Activated B cell treated with CpG ODN at 0.5 μM for 24 hours (primary cell): ENCODE measurements at regions not wholly inside any gene's neighbourhood (a gene's known extent, or its start where the extent isn't known, plus 50 kb on each side); places are given as distances from the start of the nearest gene placed in this dataset.
"Not testable (repeated sequence)": the region's sequence is repeated elsewhere in the genome, so short reads cannot be mapped to it uniquely, and the experiment has no call there.

Experiments used
- ATAC-seq: fragments of 200-7000 bp; cut with Tn5 transposase; one replicate; pipeline ENCODE4 v1.10.0; 2021; ENCODE audit warnings: low read depth, mild to moderate bottlenecking, moderate library complexity
- CTCF ChIA-PET: fragments of 350-600 bp; sonication (Branson Sonifier 250); formaldehyde crosslinking; loops from one replicate; lab custom pipeline; 2021; ENCODE audit warnings: antibody characterized with exemption; lab: Charles Lee
- POLR2A ChIA-PET: fragments of 350-600 bp; sonication (Branson Sonifier 250); formaldehyde crosslinking; loops from one replicate; lab custom pipeline; 2021; ENCODE audit warnings: antibody characterized with exemption; lab: Charles Lee
- DNase-seq: peaks from one replicate; pipeline ENCODE4 v3.0.0; 2022
- H3K27ac Mint-ChIP-seq: one replicate; pipeline ENCODE4 v1.8.0; 2020; ENCODE audit warnings: mixed read lengths
- H3K27me3 Mint-ChIP-seq: one replicate; pipeline ENCODE4 v1.8.0; 2021; ENCODE audit warnings: mixed read lengths
- H3K36me3 Mint-ChIP-seq: one replicate; pipeline ENCODE4 v1.8.0; 2021; ENCODE audit warnings: low read depth, mixed read lengths
- H3K4me1 Mint-ChIP-seq: one replicate; pipeline ENCODE4 v1.8.0; 2021; ENCODE audit warnings: mixed read lengths
- H3K4me3 Mint-ChIP-seq: one replicate; pipeline ENCODE4 v1.8.0; 2020; ENCODE audit warnings: mild to moderate bottlenecking, mixed read lengths
- H3K9me3 Mint-ChIP-seq: one replicate; pipeline ENCODE4 v1.8.0; 2020; ENCODE audit warnings: mixed read lengths
- CTCF ChIP-seq: fragments of 200-600 bp; IDR thresholded peaks from one replicate; pipeline ENCODE4 v1.8.0; 2022; ENCODE audit warnings: antibody characterized with exemption, mild to moderate bottlenecking
- intact Hi-C: fragments of 100-400 bp; cut with micrococcal nuclease; formaldehyde crosslinking; loops from one replicate; pipeline ENCODE4 v1.15.1; 2024

GRCh38 chr1:166594646-166595045, 244.6 kb upstream of the POGK start:
- TF ChIP-seq CTCF = no peak
- Mint-ChIP-seq H3K27me3 (peaks cover 7% of the 10 kb centered on the region), H3K27ac (no peak overlapping the region), H3K9me3 (no peaks in the 10 kb centered on the region), H3K4me3 (no peak overlapping the region), H3K36me3 (no peaks in the 10 kb centered on the region), H3K4me1 (no peaks in the 10 kb centered on the region)
- CTCF ChIA-PET = no interaction called here
- no peak for ATAC-seq
- no peak for DNase-seq
- intact Hi-C loops = no loop called here
- POLR2A ChIA-PET = no interaction called here

- no peak for ATAC-seq
- no peaks in the 10 kb centered on the region for H3K36me3 Mint-ChIP-seq
- no peak for TF ChIP-seq CTCF
- no peaks in the 10 kb centered on the region for H3K4me1 Mint-ChIP-seq
- DNase-seq = no peak
- no peaks in the 10 kb centered on the region for H3K9me3 Mint-ChIP-seq
- peaks cover 4% of the 10 kb centered on the region for H3K27me3 Mint-ChIP-seq
- no peak overlapping the region for H3K4me3 Mint-ChIP-seq
- ChIA-PET CTCF (no interaction called here), POLR2A (no interaction called here)
- no peak overlapping the region for H3K27ac Mint-ChIP-seq
- intact Hi-C loops = no loop called here
Observed at GRCh38 chr1:166597516-166597915, 241.8 kb upstream of the POGK start.

- CTCF ChIA-PET = no interaction called here
- Mint-ChIP-seq H3K27me3 (peaks cover 4% of the 10 kb centered on the region), H3K4me1 (no peaks in the 10 kb centered on the region)
Observed at GRCh38 chr1:166600574-166600973, 238.7 kb upstream of the POGK start.

GRCh38 chr1:166601650-166602278, 237.5 kb upstream of the POGK start:
- Mint-ChIP-seq H3K4me3 (no peak overlapping the region), H3K4me1 (no peaks in the 10 kb centered on the region), H3K27ac (no peak overlapping the region), H3K36me3 (no peaks in the 10 kb centered on the region), H3K9me3 (no peaks in the 10 kb centered on the region), H3K27me3 (peaks cover 4% of the 10 kb centered on the region)
- ATAC-seq (no peak), DNase-seq (no peak)
- intact Hi-C loops = no loop called here
- CTCF ChIA-PET = no interaction called here
- POLR2A ChIA-PET = no interaction called here
- no peak for TF ChIP-seq CTCF

More at GRCh38 chr1:166600574-166600973, 238.7 kb upstream of the POGK start:
- no peak for TF ChIP-seq CTCF
- Mint-ChIP-seq H3K36me3 (no peaks in the 10 kb centered on the region), H3K27ac (no peak overlapping the region), H3K9me3 (no peaks in the 10 kb centered on the region), H3K4me3 (no peak overlapping the region)
- POLR2A ChIA-PET = no interaction called here
- DNase-seq (no peak), ATAC-seq (no peak)
- intact Hi-C loops = no loop called here

- intact Hi-C loops, POLR2A ChIA-PET, H3K27ac Mint-ChIP-seq, H3K4me3 Mint-ChIP-seq, ATAC-seq, DNase-seq, H3K9me3 Mint-ChIP-seq, H3K4me1 Mint-ChIP-seq, H3K27me3 Mint-ChIP-seq, H3K36me3 Mint-ChIP-seq, CTCF ChIA-PET: not testable (repeated sequence)
Observed at GRCh38 chr1:166602801-166603200, 236.5 kb upstream of the POGK start.

- Mint-ChIP-seq H3K27me3 (peaks cover 4% of the 10 kb centered on the region), H3K4me3 (no peak overlapping the region), H3K9me3 (no peaks in the 10 kb centered on the region), H3K36me3 (no peaks in the 10 kb centered on the region), H3K27ac (no peak overlapping the region), H3K4me1 (no peaks in the 10 kb centered on the region)
- intact Hi-C loops = no loop called here
- ChIA-PET CTCF (no interaction called here), POLR2A (no interaction called here)
- no peak for DNase-seq
- no peak for ATAC-seq
- no peak for TF ChIP-seq CTCF
Observed at GRCh38 chr1:166603296-166603695, 236.0 kb upstream of the POGK start.
